ENCODE measurements at regions not wholly inside any gene's neighbourhood (a gene's known extent, or its start where the extent isn't known, plus 50 kb on each side); places are given as distances from the start of the nearest gene placed in this dataset.

DNA sequence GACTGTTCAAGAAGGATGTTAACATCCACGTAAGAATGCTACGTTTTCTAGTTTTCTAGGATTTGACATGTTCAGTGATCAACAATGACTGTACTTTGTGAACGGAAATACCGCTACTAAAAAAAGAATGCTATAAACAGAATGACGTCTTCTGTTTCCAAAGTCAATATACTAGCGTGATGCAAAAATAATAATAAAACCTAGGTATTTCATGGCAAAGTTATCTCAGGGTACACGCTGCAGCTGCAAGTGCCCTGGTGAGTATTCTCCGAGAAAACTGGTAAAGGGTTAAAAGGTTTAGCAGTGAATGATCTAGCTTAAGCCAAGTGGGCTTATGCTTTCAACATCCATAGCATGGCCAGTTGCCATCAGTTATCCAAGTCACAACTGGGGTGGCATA, 653.3 kb upstream of the PFKP start:
- TF ChIP-seq, protein P1, sequence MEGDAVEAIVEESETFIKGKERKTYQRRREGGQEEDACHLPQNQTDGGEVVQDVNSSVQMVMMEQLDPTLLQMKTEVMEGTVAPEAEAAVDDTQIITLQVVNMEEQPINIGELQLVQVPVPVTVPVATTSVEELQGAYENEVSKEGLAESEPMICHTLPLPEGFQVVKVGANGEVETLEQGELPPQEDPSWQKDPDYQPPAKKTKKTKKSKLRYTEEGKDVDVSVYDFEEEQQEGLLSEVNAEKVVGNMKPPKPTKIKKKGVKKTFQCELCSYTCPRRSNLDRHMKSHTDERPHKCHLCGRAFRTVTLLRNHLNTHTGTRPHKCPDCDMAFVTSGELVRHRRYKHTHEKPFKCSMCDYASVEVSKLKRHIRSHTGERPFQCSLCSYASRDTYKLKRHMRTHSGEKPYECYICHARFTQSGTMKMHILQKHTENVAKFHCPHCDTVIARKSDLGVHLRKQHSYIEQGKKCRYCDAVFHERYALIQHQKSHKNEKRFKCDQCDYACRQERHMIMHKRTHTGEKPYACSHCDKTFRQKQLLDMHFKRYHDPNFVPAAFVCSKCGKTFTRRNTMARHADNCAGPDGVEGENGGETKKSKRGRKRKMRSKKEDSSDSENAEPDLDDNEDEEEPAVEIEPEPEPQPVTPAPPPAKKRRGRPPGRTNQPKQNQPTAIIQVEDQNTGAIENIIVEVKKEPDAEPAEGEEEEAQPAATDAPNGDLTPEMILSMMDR (IDR thresholded peaks at IDR 0.05; ENCODE audit: extremely low read depth, insufficient read depth, missing control alignments): no peak
- DNase-seq (ENCODE audit: low spot score): no peak
- in situ Hi-C loops (cut with MboI; ENCODE audit: low pct_unique_long_range_greater_than_20kb, low sequenced_read_pairs, unreplicated experiment): no loop called here

DNA sequence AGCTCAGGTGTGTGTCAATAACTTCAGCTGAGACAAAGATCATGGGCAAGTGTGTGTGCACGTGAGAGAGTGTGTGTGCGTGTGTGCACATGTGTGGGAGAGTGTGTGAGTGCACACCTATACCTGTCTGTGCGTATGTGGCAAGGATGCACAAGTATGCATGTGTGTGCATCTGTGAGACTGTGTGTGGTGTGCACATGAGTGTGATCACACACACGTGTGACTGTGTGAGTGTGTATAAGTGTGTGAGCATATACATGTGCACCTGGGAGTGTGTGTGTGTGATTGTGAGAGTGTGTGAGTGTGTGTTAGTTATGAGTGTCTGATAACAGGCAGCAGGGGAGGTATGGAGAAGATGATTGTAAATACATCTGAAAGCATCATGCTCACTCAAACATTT, 657.3 kb upstream of the PFKP start:
- in situ Hi-C loops (cut with MboI; ENCODE audit: low pct_unique_long_range_greater_than_20kb, low sequenced_read_pairs, unreplicated experiment): no loop called here
- DNase-seq (ENCODE audit: low spot score): no peak
- TF ChIP-seq, protein P1 (IDR thresholded peaks at IDR 0.05; ENCODE audit: extremely low read depth, insufficient read depth, missing control alignments): no peak

DNA sequence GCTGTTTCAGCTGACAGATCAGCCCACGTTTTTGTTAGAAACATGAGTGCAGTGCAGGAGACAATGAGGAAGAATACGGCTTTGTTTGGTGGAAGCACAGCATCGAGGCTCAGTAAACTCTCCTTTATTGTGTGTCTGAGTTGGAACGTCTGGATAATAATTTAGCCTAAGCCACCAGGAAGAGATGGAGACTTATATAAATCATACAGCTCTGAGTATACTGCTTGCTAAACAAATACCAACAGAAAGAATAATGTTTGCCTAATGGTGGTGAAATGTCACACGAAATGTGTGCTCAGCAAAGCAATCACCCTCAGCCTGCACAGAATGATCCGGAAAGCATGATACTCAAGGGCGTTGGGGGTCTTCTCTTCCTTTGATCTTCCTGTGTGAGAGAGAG, 664.1 kb upstream of the ADARB2 start:
- in situ Hi-C loops (cut with MboI; ENCODE audit: low pct_unique_long_range_greater_than_20kb, low sequenced_read_pairs, unreplicated experiment): no loop called here
- TF ChIP-seq, protein P1 (IDR thresholded peaks at IDR 0.05; ENCODE audit: extremely low read depth, insufficient read depth, missing control alignments): no peak
- DNase-seq (ENCODE audit: low spot score): no peak

DNA sequence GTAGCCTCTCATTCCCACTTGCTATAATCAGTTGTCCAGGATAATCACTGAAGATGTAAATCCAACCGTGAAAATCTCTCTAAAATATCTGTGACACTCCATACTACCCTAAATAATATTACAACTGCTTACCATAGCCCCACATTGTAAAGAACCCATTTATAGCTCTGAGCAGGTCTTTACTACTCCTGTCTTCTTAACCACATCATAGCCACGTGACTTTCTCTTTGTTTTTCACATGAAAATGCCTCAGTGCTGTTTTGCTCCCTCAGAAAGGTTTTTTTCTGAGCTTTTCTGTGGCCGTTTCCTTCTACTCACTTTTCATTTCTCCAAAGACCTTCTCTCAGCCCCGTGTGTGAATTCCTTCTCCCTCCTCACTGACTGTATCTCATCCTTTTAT, 662.2 kb upstream of the ADARB2 start:
- TF ChIP-seq, protein P1 (IDR thresholded peaks at IDR 0.05; ENCODE audit: extremely low read depth, insufficient read depth, missing control alignments): no peak
- no peak for DNase-seq (ENCODE audit: low spot score)
- in situ Hi-C loops (cut with MboI; ENCODE audit: low pct_unique_long_range_greater_than_20kb, low sequenced_read_pairs, unreplicated experiment): no loop called here

DNA sequence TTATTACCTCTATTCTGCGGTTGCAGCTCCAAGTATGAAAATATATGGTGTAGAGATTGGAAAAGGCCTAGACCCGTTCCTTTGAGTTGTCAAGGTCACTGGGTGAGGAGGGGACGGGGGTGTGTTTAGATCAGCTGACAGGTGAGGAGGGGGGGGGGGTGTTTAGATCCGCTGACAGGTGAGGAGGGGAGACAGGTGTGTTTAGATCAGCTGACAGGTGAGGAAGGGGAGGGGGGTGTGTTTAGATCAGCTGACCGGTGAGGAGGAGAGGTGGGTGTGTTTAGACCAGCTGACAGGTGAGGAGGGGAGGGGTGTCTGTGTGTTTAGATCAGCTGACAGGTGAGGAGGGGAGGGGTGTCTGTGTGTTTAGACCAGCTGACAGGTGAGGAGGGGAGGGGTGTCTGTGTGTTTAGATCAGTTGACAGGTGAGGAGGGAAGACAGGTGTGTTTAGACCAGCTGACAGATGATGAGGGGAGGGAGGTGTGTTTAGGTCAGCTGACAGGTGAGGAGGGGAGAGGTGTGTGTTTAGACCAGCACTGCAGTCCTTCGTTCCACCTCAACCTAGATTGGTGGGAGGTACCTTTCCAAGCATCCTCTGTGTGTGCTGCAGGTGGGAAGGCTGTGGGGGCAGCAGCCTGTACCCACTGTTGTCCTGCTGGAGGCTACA, 655.0 kb upstream of the ADARB2 start:
- DNase-seq (ENCODE audit: low spot score): no peak
- in situ Hi-C loops (cut with MboI; ENCODE audit: low pct_unique_long_range_greater_than_20kb, low sequenced_read_pairs, unreplicated experiment): no loop called here
- TF ChIP-seq, protein P1 (IDR thresholded peaks at IDR 0.05; ENCODE audit: extremely low read depth, insufficient read depth, missing control alignments): no peak

DNA sequence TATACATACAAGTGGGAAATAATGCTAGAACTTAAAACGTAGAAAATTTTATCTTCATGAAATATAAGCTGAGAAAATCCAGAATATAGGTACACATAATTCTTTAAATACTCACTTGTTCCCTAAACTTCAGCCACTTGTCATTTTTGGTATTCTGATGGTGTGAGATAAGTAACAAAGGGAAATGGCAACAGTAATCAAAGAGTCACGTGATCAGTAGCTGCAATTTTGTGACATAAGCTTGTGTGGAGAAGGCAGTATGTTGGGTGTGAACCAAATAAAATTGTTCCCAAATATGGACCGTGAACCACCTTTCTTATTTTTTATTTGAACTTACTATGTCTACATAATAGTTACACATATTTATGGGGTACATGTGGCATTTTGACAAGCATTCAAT, 650.3 kb upstream of the ADARB2 start:
- no peak for DNase-seq (ENCODE audit: low spot score)
- in situ Hi-C loops (cut with MboI; ENCODE audit: low pct_unique_long_range_greater_than_20kb, low sequenced_read_pairs, unreplicated experiment): no loop called here
- TF ChIP-seq, protein P1 (IDR thresholded peaks at IDR 0.05; ENCODE audit: extremely low read depth, insufficient read depth, missing control alignments): no peak

All from GM13977 (cell line).